ENCODE measurements at regions not wholly inside any gene's neighbourhood (a gene's known extent, or its start where the extent isn't known, plus 50 kb on each side); places are given as distances from the start of the nearest gene placed in this dataset.

DNA sequence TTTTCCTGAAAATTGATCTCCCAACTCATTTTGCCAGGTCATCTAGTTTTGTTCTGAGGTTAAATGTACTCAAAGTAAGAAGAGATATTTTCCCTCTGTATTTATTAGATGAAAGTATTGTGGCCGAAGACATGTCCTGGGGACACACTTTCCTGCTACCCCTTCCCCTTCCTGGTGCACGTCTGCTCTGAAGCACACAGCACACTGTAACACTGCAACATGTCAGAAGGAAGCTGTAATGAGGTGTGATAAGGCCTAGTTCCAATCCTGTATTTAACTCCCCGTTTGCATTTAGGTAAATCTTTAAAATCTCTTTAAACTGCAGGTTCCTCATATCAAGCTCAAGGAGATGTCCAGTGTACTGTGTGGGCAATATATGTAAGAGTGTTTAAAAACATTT lies 99.4 kb downstream of the HDGFL1 start:
- Mint-ChIP-seq H3K27me3 (ENCODE audit: low read depth, poor library complexity) (no peaks in the 10 kb centered on the region), H3K36me3 (ENCODE audit: low read depth) (no peaks in the 10 kb centered on the region), H3K4me3 (no peak overlapping the region), H3K9me3 (no peaks in the 10 kb centered on the region), H3K4me1 (no peaks in the 10 kb centered on the region), H3K27ac (no peak overlapping the region)
- DNase-seq, result no peak
- TF ChIP-seq, protein P1, sequence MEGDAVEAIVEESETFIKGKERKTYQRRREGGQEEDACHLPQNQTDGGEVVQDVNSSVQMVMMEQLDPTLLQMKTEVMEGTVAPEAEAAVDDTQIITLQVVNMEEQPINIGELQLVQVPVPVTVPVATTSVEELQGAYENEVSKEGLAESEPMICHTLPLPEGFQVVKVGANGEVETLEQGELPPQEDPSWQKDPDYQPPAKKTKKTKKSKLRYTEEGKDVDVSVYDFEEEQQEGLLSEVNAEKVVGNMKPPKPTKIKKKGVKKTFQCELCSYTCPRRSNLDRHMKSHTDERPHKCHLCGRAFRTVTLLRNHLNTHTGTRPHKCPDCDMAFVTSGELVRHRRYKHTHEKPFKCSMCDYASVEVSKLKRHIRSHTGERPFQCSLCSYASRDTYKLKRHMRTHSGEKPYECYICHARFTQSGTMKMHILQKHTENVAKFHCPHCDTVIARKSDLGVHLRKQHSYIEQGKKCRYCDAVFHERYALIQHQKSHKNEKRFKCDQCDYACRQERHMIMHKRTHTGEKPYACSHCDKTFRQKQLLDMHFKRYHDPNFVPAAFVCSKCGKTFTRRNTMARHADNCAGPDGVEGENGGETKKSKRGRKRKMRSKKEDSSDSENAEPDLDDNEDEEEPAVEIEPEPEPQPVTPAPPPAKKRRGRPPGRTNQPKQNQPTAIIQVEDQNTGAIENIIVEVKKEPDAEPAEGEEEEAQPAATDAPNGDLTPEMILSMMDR (IDR thresholded peaks at IDR 0.05), result no peak

DNA sequence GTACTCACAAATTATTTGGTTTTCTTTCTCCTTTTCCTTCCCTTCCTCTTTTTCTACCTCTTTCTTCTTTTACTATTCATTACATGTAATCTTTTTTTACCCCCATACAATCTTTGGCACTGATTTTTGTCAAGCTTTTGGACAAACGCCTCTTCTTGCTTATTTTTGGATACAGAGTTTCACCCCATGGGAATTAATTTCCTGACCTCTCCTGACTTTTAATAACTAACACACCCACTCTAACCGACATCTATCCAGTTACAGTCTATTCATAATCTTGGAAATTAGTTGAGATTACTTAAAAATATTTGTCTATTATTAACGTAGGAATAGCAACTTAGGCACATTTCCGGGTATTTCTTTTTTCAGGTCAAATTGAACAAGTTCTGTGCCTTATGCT lies 101.2 kb downstream of the HDGFL1 start:
- no peaks in the 10 kb centered on the region for H3K27me3 Mint-ChIP-seq (ENCODE audit: low read depth, poor library complexity)
- no peak overlapping the region for H3K4me3 Mint-ChIP-seq
- TF ChIP-seq, protein P1 (IDR thresholded peaks at IDR 0.05), result no peak
- no peaks in the 10 kb centered on the region for H3K4me1 Mint-ChIP-seq
- H3K9me3 Mint-ChIP-seq, result no peaks in the 10 kb centered on the region
- DNase-seq, result no peak
- no peaks in the 10 kb centered on the region for H3K36me3 Mint-ChIP-seq (ENCODE audit: low read depth)
- no peak overlapping the region for H3K27ac Mint-ChIP-seq

DNA sequence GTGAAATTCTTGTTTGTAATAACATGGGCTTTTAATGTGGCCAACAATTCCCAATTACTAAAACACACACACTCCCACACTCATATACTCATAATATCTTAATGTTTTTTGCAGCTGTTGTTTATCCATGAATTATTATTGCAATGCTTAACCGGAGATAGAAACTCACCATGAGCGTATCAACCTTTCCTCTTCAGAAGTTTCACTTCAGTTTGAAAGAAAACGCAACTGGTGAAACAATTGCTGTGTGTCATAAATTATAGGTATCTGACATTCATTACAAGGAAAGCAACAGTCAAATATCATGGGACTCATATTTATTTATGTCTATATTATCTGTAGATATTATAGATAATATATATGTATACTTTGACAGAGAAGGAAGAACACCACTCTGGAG lies 104.1 kb downstream of the HDGFL1 start:
- Mint-ChIP-seq H3K4me1 (no peaks in the 10 kb centered on the region), H3K9me3 (no peaks in the 10 kb centered on the region), H3K4me3 (no peak overlapping the region), H3K36me3 (ENCODE audit: low read depth) (no peaks in the 10 kb centered on the region), H3K27me3 (ENCODE audit: low read depth, poor library complexity) (no peaks in the 10 kb centered on the region), H3K27ac (no peak overlapping the region)
- TF ChIP-seq, protein P1 (IDR thresholded peaks at IDR 0.05), result no peak
- no peak for DNase-seq

DNA sequence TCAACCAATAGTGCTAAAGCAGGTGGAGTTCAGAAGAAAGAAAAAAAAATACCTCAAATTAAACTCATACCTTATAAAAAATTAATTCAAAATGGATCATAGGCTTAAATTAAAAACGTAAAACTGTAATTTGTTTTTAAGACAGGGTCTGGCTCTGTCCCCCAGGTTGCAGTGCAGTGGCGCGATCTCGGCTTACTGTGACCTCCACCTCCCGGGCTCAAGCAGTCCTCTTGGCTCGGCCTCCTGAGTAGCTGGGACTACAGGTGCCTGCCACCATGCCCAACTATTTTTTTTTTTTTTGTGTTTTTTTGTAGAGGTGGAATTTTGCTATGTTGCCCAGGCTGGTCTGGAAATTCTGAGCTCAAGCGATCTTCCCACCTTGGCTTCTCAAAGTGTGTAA lies 111.6 kb downstream of the HDGFL1 start:
- no peak for DNase-seq
- H3K27ac Mint-ChIP-seq, result no peak overlapping the region
- no peak overlapping the region for H3K4me3 Mint-ChIP-seq
- H3K9me3 Mint-ChIP-seq, result no peaks in the 10 kb centered on the region
- H3K36me3 Mint-ChIP-seq (ENCODE audit: low read depth), result no peaks in the 10 kb centered on the region
- no peaks in the 10 kb centered on the region for H3K27me3 Mint-ChIP-seq (ENCODE audit: low read depth, poor library complexity)
- TF ChIP-seq, protein P1 (IDR thresholded peaks at IDR 0.05), result no peak
- no peaks in the 10 kb centered on the region for H3K4me1 Mint-ChIP-seq

DNA sequence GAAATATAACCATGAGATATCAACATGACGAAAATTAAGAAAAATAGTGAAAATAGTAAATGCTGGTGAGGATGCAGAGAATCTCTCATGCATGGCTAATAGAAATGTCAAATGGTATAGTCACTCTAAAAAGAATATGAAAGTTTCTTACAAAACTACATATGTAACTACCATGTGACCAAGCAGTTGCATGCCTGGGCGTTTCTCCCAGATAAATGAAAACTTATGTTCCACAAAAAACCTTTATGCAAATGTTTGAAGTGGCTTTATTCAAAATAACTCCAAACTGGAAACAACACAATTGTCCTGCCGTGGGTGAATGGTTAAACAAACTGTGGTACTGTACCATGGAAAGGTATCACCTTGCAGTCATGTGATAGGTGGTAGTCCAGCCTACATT lies 112.4 kb downstream of the HDGFL1 start:
- no peaks in the 10 kb centered on the region for H3K27me3 Mint-ChIP-seq (ENCODE audit: low read depth, poor library complexity)
- no peaks in the 10 kb centered on the region for H3K9me3 Mint-ChIP-seq
- no peak overlapping the region for H3K4me3 Mint-ChIP-seq
- no peaks in the 10 kb centered on the region for H3K36me3 Mint-ChIP-seq (ENCODE audit: low read depth)
- H3K4me1 Mint-ChIP-seq, result no peaks in the 10 kb centered on the region
- no peak overlapping the region for H3K27ac Mint-ChIP-seq
- DNase-seq, result no peak
- TF ChIP-seq, protein P1 (IDR thresholded peaks at IDR 0.05), result no peak

DNA sequence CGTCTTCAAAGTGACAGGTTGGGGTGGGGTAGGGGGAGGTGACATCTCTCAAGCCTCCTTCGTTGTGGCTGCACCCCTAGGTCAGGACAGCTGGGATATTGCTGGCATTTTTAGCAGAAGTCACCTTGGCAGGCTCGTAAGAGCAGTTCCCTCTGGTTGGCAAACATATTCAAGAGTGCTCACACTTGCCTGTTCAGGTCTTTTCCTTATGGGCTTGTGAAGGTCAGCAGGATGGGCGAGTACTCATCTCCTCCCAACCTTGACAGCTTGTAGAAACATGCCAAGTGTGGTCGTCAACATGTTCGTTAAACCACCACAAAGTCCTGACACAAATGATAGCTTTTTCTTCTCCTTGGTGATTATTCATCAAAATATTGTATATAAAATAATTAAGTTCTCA lies 113.6 kb downstream of the HDGFL1 start:
- no peak overlapping the region for H3K4me3 Mint-ChIP-seq
- H3K4me1 Mint-ChIP-seq, result no peaks in the 10 kb centered on the region
- TF ChIP-seq, protein P1 (IDR thresholded peaks at IDR 0.05), result no peak
- H3K9me3 Mint-ChIP-seq, result no peaks in the 10 kb centered on the region
- no peak overlapping the region for H3K27ac Mint-ChIP-seq
- no peak for DNase-seq
- no peaks in the 10 kb centered on the region for H3K36me3 Mint-ChIP-seq (ENCODE audit: low read depth)
- H3K27me3 Mint-ChIP-seq (ENCODE audit: low read depth, poor library complexity), result no peaks in the 10 kb centered on the region

All from nephron progenitor cell (in vitro differentiated cells).